HepG2 (cell line): ENCODE measurements at regions not wholly inside any gene's neighbourhood (a gene's known extent, or its start where the extent isn't known, plus 50 kb on each side); places are given as distances from the start of the nearest gene placed in this dataset.

Experiments
- BCL3 ChIP-seq: sonication (generic); formaldehyde crosslinking; IDR thresholded peaks from 2 replicates; pipeline ENCODE4 v1.5.1; 2020; ENCODE audit warnings: mild to moderate bottlenecking, missing genetic modification reagents, moderate library complexity
- FLYWCH1 ChIP-seq: sonication (generic); formaldehyde crosslinking; IDR thresholded peaks from 2 replicates; pipeline ENCODE4 v1.8.1; 2023; ENCODE audit warnings: mild to moderate bottlenecking, missing genetic modification reagents
- FOXA1 ChIP-seq, 2 experiments: fragments of 450-650 bp in 1 of 2; sonication (generic) in 1 of 2; formaldehyde crosslinking in 1 of 2; IDR thresholded peaks; 2 replicates each; pipeline versions ENCODE4 v1.4.0 to v1.6.1; 2016 to 2020; ENCODE audit warnings: missing genetic modification reagents in 1 of 2
- MTA3 ChIP-seq: sonication (generic); formaldehyde crosslinking; IDR thresholded peaks from 2 replicates; pipeline ENCODE4 v1.4.0; 2020; ENCODE audit warnings: missing genetic modification reagents
- SMARCE1 ChIP-seq: fragments of 450-650 bp; IDR thresholded peaks from 2 replicates; pipeline ENCODE4 v1.6.1; 2017; ENCODE audit warnings: borderline replicate concordance
- ZNF121 ChIP-seq: sonication (generic); formaldehyde crosslinking; IDR thresholded peaks from 2 replicates; pipeline ENCODE4 v1.5.0; 2020; ENCODE audit warnings: mild to moderate bottlenecking, missing genetic modification reagents

GRCh38 chr4:104138116-104138515, 356.6 kb downstream of the CXXC4 start:
- TF ChIP-seq SMARCE1 (no peak), ZNF121 (no peak), BCL3 (no peak), FOXA1 (IDR thresholded peaks at IDR 0.05) (no peak), FOXA1 (CRISPR knock-in tag; IDR thresholded peaks at IDR 0.05) (no peak), FLYWCH1 (CRISPR knock-in tag) (no peak), MTA3 (CRISPR knock-in tag) (no peak)
